ENCODE measurements at regions not wholly inside any gene's neighbourhood (a gene's known extent, or its start where the extent isn't known, plus 50 kb on each side); places are given as distances from the start of the nearest gene placed in this dataset.

DNA sequence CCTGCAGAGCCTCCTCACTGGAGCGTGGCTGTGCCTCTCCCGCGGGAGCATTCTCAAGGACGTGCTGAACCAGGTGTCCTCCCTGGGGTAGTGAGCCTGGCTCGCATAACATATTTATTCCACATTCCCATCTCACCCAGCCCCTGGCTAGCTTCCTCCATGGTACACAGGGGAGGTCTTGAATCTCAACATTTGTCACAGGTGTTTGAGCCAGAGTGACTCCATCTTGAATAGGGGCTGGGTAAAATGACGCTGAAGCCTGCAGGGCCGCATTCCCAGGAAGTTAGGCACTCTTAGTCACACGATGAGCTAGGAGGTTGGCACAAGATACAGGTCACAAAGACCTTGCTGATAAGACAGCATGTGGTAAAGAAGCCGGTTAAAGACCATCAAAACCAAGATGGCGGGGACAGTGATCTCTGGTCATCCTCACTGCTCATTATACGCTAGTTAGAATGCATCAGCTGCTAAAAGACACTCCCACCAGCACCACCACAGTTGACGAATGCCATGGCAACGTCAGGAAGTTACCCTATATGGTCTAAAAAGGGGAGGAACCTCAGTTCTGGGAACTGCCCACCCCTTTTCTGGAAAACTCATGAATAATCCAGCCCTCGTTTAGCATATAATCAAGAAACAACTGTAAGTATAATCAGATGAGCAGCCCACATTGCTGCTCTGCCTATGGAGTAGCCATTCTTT lies 273.8 kb upstream of the IRX4 start:
- Histone ChIP-seq H3K4me2 (ENCODE audit: insufficient read depth in 1 of 2, low read depth in 2 of 2, low read length in 2 of 2) (no peak overlapping the region), H3K9ac (replicated peaks in 1 of 4; ENCODE audit: extremely low read depth in 1 of 4, low read depth in 3 of 4, low read length in 3 of 4) (no peak overlapping the region), H2BK5ac (ENCODE audit: low read depth, low read length) (no peak overlapping the region), H3K23ac (ENCODE audit: insufficient read length) (no peak overlapping the region), H2BK120ac (replicated peaks; ENCODE audit: low read depth, low read length) (no peak overlapping the region), H3K27me3 (replicated peaks in 1 of 4; ENCODE audit: control insufficient read depth in 3 of 4, extremely low read depth in 1 of 4, insufficient read depth in 3 of 4, low read length in 3 of 4) (no peaks in the 10 kb centered on the region), H4K8ac (ENCODE audit: extremely low read depth, insufficient read depth, low read length) (no peak overlapping the region), H4K91ac (replicated peaks; ENCODE audit: insufficient read length, low read length) (no peak overlapping the region), H3K9me3 (ENCODE audit: insufficient read depth in 2 of 2, low read depth in 1 of 2, low read length in 1 of 2) (no peaks in the 10 kb centered on the region), H3K79me1 (ENCODE audit: low read depth, low read length) (no peaks in the 10 kb centered on the region), H2BK15ac (ENCODE audit: low read length) (no peak overlapping the region), H4K5ac (ENCODE audit: insufficient read length, low read depth, low read length) (no peak overlapping the region), H3K4ac (replicated peaks; ENCODE audit: insufficient read length, low read depth, low read length) (no peak overlapping the region), H3K4me1 (replicated peaks in 1 of 4; ENCODE audit: control insufficient read depth in 3 of 4, insufficient read depth in 4 of 4, low read length in 3 of 4) (no peaks in the 10 kb centered on the region), H4K20me1 (replicated peaks in 1 of 2; ENCODE audit: control insufficient read depth in 1 of 2, insufficient read depth in 2 of 2, low read length in 2 of 2) (no peaks in the 10 kb centered on the region), H3K56ac (replicated peaks; ENCODE audit: insufficient read length, low read depth, low read length) (no peak overlapping the region), H3K79me2 (ENCODE audit: control insufficient read depth in 1 of 2, insufficient read depth in 2 of 2, low read length in 2 of 2) (no peaks in the 10 kb centered on the region), H3K36me3 (ENCODE audit: control insufficient read depth in 2 of 4, insufficient read depth in 4 of 4, low read length in 3 of 4) (no peaks in the 10 kb centered on the region), H2BK12ac (ENCODE audit: low read depth, low read length) (no peak overlapping the region), H3K4me3 (ENCODE audit: extremely low read depth in 1 of 4, insufficient read depth in 2 of 4, low read depth in 3 of 4, low read length in 4 of 4) (no peak overlapping the region), H2BK20ac (ENCODE audit: low read length) (no peak overlapping the region), H3K14ac (ENCODE audit: insufficient read length) (no peak overlapping the region), H3K27ac (ENCODE audit: low read depth, low read length) (no peak overlapping the region), H3K18ac (ENCODE audit: extremely low read depth, low read length) (no peak overlapping the region), H3K23me2 (ENCODE audit: low read depth, low read length) (peaks cover 13% of the 10 kb centered on the region; the same call in 1 of the 2 replicates), H2AFZ (ENCODE audit: low read length) (no peak overlapping the region), H2AK5ac (ENCODE audit: low read depth, low read length) (no peak overlapping the region)
- CTCF ChIA-PET (ENCODE audit: partially characterized antibody) = interaction anchor here (1.2 to 2.3 kb wide), 3 partner anchors 10 to 120 kb away, joined by 3 to 7 read pairs (median 4); no protein-coding TSS in a partner anchor
- 0 out of 2 replicates have a peak, but pooled peaks have one; percentile 15 for TF ChIP-seq YY1 (IDR thresholded peaks at IDR 0.05; ENCODE audit: low read depth, low read length)
- no peak for TF ChIP-seq BRCA1 (IDR thresholded peaks at IDR 0.05; ENCODE audit: low read depth, low read length)
- FAIRE-seq = no peak
- DNase-seq (ENCODE audit: low read depth in 1 of 2, low spot score in 2 of 2) = no peak
- POLR2A ChIA-PET (ENCODE audit: partially characterized antibody) = no interaction called here
- 87% methylated on average over 14 of the region's 14 CpGs; no CpG with 5 or more reads in 1 of the 2 experiments for WGBS, 2 experiments (ENCODE audit: extremely low coverage in 1 of 2, insufficient coverage in 1 of 2, insufficient read length in 1 of 2, insufficient replicate concordance in 2 of 2, low coverage in 1 of 2, low lambda C conversion rate in 2 of 2, missing lambda C conversion rate in 1 of 2)

Measured in H1 (cell line).